ENCODE measurements at regions not wholly inside any gene's neighbourhood (a gene's known extent, or its start where the extent isn't known, plus 50 kb on each side); places are given as distances from the start of the nearest gene placed in this dataset.

DNA sequence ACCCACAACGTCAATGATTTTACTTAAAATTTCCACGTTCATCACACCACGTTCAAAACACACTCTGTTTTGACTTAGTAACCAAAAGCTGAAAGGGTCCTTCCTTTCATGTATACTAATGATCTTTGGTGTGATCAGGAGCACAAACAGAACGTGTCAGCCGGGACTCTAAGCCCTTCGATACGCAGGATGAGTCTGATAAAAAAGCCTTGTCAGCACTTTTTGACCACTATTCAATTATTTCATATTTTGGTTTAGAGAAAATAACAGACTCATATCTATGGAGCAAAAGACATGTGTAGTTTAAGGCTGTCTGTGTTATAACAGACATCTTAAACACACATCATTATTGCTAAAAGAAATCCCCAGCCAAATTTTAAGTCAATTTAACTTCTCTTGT lies 345.3 kb downstream of the ZNF516 start:
- no peaks in the 10 kb centered on the region for H3K36me3 ChIP-seq
- H3K4me1 ChIP-seq = no peaks in the 10 kb centered on the region
- H3K9me3 ChIP-seq = no peaks in the 10 kb centered on the region
- no peak overlapping the region for H3K27ac ChIP-seq
- H3K27me3 ChIP-seq = no peaks in the 10 kb centered on the region
- TF ChIP-seq EP300 (IDR thresholded peaks at IDR 0.05) (no peak), POLR2AphosphoS5 (IDR thresholded peaks at IDR 0.05) (no peak), POLR2A (IDR thresholded peaks at IDR 0.05) (no peak)
- TF ChIP-seq, protein P1, sequence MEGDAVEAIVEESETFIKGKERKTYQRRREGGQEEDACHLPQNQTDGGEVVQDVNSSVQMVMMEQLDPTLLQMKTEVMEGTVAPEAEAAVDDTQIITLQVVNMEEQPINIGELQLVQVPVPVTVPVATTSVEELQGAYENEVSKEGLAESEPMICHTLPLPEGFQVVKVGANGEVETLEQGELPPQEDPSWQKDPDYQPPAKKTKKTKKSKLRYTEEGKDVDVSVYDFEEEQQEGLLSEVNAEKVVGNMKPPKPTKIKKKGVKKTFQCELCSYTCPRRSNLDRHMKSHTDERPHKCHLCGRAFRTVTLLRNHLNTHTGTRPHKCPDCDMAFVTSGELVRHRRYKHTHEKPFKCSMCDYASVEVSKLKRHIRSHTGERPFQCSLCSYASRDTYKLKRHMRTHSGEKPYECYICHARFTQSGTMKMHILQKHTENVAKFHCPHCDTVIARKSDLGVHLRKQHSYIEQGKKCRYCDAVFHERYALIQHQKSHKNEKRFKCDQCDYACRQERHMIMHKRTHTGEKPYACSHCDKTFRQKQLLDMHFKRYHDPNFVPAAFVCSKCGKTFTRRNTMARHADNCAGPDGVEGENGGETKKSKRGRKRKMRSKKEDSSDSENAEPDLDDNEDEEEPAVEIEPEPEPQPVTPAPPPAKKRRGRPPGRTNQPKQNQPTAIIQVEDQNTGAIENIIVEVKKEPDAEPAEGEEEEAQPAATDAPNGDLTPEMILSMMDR (IDR thresholded peaks at IDR 0.05) = no peak
- 58 to 68% methylated on average over 7 of the region's 7 CpGs for WGBS, 2 donors (ENCODE audit: low coverage in 1 of 2)
- no peak for ATAC-seq
- H3K4me3 ChIP-seq = no peak overlapping the region

DNA sequence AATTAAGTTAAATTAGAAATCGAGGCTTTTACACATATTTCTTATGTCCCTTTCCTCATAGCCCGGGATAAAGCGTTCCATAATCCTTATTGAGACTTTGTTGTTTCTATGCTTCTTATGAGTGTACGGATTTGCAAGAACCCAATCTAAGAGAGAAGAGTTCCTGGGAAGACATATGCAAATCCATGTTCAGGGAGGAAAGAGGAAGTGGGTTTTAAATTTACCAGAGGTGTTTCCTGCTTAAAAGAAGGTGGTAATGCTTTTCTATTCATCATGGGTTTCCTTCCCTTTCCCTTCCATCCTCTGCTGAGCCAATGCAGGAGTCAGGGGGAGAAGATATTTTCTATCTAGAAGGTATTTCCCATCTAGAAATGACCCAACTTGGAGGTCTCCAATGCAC lies 345.8 kb downstream of the ZNF516 start:
- Histone ChIP-seq H3K36me3 (no peaks in the 10 kb centered on the region), H3K4me3 (no peak overlapping the region), H3K27me3 (no peaks in the 10 kb centered on the region), H3K4me1 (no peaks in the 10 kb centered on the region), H3K9me3 (no peaks in the 10 kb centered on the region), H3K27ac (no peak overlapping the region)
- ATAC-seq = no peak
- TF ChIP-seq POLR2A (IDR thresholded peaks at IDR 0.05) = no peak
- 88 to 95% methylated on average over 4 of the region's 4 CpGs for WGBS, 2 donors (ENCODE audit: low coverage in 1 of 2)

DNA sequence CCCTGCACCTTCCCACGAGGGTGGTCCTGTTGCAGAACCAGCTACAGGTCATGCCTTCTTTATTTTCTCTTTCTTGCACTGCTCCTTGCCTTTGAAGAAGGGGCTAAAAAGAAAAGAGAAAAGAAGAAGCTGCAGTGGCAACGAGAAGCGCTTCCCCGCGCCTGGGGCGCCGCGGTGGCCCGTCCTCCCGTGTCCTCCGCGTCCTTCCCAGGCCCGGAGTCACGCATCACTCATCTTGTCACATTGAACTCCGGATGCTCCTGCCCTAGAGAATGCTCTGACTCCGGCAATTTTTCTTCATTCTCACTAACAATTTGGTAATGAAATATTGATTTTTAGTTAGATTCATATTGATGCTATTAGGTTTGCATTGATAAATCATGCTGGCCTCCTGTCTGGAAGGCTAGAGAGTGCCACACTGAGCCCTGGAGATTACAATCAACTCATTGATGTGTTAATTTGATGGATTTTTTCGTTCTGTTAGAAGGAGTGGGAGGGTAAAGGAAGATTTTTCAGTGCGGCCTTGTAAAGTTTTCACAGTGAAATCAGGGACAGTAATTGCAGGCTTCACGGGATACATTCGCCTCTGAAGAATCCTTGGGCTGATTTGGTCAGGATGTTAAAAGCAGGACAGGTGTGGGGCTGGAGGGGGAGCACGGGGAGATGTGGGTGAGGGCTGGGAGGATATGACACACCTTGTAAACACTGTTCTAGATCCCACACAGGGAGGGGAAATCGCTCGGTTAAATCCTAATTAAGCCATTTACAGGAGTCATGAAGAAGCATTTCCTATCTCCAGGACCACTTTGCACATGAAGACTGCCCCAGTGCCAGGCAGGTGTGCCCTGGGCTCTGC lies 349.3 kb downstream of the ZNF516 start:
- no peaks in the 10 kb centered on the region for H3K36me3 ChIP-seq
- WGBS, 2 donors (ENCODE audit: low coverage in 1 of 2) = 65 to 70% methylated on average over 22 to 23 of the region's 23 CpGs
- no peak overlapping the region for H3K27ac ChIP-seq
- no peaks in the 10 kb centered on the region for H3K9me3 ChIP-seq
- TF ChIP-seq, protein P1 (IDR thresholded peaks at IDR 0.05) = no peak
- TF ChIP-seq POLR2A (IDR thresholded peaks at IDR 0.05) (no peak), POLR2AphosphoS5 (IDR thresholded peaks at IDR 0.05) (no peak), EP300 (IDR thresholded peaks at IDR 0.05) (no peak)
- no peak overlapping the region for H3K4me3 ChIP-seq
- H3K4me1 ChIP-seq = no peaks in the 10 kb centered on the region
- no peaks in the 10 kb centered on the region for H3K27me3 ChIP-seq
- ATAC-seq = no peak

DNA sequence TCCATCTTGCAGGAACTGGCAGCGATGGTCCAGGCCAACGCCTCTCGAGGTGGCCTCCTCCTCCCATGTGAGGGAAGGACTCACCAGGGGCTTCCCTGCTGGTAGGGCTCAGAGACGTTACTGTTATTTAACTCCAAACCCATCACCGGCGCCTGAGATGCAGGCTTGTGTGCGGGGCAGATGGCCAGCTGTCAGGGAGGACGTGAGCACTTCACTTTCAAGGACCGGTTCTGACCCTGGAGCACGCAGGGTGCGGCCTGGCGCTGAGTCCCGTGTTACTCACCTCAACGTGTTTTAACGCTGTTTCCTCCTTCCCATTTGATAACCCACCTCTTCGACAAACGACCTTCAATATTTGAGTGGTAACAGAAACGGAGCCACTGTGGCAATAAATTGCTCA lies 350.2 kb downstream of the ZNF516 start:
- TF ChIP-seq POLR2A (IDR thresholded peaks at IDR 0.05) (no peak), EP300 (IDR thresholded peaks at IDR 0.05) (no peak), POLR2AphosphoS5 (IDR thresholded peaks at IDR 0.05) (no peak)
- TF ChIP-seq, protein P1 (IDR thresholded peaks at IDR 0.05) = no peak
- no peak for ATAC-seq
- H3K4me1 ChIP-seq = no peaks in the 10 kb centered on the region
- no peaks in the 10 kb centered on the region for H3K27me3 ChIP-seq
- H3K4me3 ChIP-seq = no peak overlapping the region
- H3K36me3 ChIP-seq = no peaks in the 10 kb centered on the region
- WGBS, 2 donors (ENCODE audit: low coverage in 1 of 2) = 76 to 80% methylated on average over 8 to 12 of the region's 18 CpGs
- no peak overlapping the region for H3K27ac ChIP-seq
- no peaks in the 10 kb centered on the region for H3K9me3 ChIP-seq

DNA sequence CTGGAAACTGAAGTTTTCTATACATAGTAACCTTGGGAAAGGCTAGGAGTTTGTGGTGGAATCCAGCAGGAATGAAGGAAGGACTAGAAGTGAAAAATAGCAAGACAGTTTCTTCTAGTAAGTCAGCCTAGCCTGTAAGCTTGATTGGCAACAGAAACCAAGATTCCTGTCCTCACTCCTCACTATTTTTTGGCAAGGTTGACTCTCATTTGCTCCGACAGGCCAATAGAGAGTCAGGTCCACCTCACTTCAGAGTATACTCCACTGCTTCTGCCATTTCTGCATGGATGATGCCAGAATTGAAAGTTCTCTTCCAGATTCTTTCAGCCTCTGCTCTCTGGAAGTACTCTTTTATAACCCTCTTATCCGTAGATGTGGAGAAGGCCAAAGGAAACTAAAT lies 352.4 kb downstream of the ZNF516 start:
- no peak for TF ChIP-seq POLR2AphosphoS5 (IDR thresholded peaks at IDR 0.05)
- TF ChIP-seq, protein P1 (IDR thresholded peaks at IDR 0.05) = no peak
- WGBS, 2 donors (ENCODE audit: low coverage in 1 of 2) = 32 to 67% methylated on average over 2 of the region's 2 CpGs
- no peak overlapping the region for H3K4me3 ChIP-seq
- no peaks in the 10 kb centered on the region for H3K9me3 ChIP-seq
- no peaks in the 10 kb centered on the region for H3K27me3 ChIP-seq
- H3K4me1 ChIP-seq = no peaks in the 10 kb centered on the region
- ATAC-seq = no peak
- H3K27ac ChIP-seq = no peak overlapping the region
- no peaks in the 10 kb centered on the region for H3K36me3 ChIP-seq
